Medulla oblongata (tissue), 1 donor: ENCODE measurements at regions not wholly inside any gene's neighbourhood (a gene's known extent, or its start where the extent isn't known, plus 50 kb on each side); places are given as distances from the start of the nearest gene placed in this dataset.

Source experiments
- DNase-seq: peaks from one replicate; pipeline ENCODE4 v3.0.0-alpha.2; 2015; ENCODE audit errors: extremely low spot score

DNA sequence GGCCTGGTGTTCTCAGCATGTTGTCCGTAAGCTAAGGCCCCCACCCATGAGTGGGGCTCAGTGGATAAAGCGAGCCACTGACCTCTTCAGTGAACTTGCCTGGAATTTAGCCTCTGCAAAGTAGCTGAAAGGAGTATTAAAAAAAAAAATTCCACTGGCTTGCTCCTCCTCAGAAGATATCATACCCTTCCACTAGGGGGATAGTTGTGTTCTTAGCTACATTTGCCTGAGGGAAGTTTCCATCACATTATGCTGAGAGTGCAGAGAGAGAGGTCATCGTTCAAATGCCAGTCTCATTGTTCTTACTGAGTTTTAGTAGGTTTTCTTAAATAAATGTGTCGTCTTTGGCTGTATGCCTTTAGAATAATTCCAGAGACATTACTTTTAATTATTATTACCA is 879.7 kb downstream of the JRKL start:
- no peak for DNase-seq

DNA sequence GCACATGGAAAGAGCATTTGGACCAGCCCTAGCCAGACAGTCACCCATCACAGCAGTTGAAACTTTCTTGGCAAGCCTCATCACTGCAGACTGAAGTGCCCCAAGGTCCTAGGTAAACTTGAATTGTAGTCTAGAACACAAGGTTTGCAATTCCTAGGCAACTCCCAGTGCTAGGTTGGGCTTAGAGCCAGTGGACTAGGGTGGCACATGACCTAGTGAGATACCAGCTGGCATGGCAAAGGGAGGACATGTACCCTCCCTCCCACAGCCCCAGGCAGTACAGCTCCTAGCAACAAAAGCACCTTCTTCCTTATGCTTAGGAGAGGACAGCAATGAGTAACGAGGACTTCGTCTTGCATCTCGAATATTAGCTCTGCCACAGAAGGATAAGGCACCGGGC is 889.5 kb downstream of the JRKL start:
- DNase-seq = no peak

DNA sequence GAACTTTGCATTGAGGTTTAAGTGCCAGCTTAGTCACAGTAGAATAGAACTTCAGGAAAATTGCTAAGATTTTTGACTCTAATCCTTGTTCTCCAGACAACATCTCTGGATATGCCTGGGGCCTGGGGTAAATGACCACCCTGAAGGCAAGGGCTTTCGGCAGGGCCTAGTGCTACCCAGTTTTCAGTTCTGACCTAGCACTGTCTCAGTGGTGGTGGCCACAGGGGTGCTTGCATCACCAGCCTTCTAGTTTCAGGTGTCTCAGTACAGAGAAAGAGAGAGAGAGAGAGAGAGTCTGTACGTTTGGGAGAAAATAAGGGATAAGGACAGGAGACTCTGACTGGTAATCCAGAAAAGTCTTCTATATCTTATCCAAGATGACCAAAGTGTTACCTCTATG is 890.5 kb downstream of the JRKL start:
- no peak for DNase-seq

DNA sequence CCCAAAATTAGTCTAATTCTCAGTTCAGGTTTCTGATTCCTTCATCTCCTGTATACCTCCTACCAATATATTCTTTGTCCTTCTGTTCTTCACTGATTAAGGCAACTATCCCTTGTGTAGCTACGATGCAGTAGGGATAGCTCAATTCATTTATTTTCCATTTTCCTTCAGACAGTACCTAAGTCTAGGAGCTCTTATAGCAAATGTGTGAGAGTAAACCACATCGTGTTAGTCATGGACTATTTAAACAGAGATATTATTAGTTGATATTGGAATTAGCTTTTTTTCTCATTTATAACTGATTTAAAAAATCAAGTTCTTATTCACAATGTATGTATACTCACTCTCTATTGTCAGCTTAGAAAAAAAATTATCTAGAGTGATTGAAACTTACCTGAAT is 900.0 kb downstream of the JRKL start:
- DNase-seq = no peak

DNA sequence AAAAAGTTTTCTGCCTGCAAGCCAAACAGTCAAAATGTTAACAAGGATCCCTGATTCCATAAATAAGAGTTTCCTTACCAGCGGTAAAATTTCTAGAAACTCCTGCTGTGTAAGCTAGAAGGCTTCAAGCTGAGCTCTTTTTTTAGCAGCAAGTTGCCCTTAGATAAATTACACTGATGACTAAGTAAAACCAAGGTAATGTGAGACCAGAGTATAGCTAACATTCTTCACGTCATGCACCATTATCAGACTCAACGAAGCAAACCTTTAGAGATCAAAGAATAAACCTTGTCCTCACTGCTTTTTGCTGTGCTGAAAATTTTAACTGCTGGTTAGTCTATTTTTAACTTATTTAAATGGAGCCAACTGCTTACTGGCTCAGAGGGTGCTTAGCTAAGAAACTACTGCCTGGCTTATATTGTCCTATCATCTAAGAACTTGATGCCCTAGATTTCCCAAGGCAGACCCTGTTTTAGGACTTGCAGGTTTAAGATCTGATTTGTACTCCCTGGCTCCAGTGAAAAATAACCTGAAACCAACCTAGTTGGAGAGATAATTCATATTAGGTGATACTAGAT is 900.7 kb downstream of the JRKL start:
- no peak for DNase-seq

DNA sequence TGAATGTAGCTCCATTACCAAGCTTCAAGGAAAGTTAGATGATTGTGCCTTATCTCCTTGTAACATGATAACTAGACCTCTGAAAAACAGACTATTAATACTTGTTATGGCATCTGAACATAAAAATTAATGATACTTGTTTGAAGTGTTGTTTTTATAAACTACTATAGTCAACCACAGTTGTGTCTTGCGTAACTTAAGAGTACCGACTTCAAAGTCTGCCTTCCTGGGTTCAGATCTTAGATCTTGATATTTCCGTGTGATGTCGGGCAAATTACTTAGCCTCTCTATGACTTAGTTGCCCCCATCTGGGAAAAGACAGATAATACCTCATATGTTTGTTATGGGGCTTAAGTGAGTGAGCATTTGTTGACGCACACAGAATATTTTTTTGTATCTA is 906.5 kb downstream of the JRKL start:
- DNase-seq = no peak

DNA sequence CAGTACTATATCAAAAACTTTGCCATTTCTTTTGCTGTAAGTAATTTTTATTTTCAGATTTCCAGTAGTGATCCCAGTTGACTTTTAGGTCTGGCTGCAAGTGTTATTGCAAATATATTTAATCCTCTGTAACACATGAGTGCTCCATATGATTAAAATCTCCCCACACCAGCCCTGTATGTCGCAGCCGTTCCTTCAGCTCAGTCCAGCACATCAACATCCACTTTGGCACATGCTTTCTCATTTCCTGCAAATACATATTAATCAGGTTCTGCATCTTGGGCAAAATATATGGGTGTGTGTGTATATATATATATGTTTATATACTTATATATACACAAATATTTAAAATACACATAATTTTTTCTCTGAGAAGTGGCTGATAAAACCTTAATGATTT is 919.5 kb downstream of the JRKL start:
- no peak for DNase-seq

DNA sequence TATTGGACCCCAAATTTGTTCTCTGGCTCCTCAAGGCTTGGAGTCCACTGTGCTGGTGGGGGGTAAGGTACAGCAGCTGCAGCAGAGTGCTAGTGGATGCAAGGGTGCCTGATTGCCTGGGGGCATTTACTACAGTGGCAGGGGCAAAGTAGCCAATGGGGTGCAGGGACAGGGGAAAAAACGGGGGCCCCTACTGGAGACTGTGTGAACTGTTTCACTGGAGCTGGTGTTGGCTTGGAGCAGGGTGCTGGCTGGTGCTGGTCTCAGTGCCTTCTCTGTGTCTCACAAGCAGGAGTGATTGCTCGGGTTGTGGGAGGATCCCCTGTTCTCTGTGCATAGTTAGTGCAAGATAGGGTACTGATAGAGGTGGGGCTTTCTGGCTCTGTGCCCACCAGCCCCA is 935.9 kb downstream of the JRKL start:
- no peak for DNase-seq

DNA sequence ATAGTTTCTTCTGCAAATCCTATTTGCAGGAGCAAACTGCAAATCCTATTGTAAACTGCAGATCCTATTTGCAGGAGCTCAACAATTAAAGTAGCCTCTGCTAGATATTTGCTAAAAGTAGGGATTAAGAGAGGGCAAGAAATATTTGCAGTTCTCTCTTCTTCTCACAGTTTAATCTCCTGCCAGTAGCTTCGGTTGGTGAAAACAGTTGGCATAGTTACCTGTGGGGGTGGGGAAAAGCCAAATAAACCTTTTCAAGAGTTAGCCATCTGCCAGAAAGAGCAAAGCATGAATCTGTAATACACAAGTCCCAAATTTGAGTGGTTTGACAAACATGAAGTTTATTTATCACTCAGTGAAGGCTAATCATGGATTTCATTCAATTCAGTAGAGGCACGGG is 942.5 kb downstream of the JRKL start:
- DNase-seq = no peak

DNA sequence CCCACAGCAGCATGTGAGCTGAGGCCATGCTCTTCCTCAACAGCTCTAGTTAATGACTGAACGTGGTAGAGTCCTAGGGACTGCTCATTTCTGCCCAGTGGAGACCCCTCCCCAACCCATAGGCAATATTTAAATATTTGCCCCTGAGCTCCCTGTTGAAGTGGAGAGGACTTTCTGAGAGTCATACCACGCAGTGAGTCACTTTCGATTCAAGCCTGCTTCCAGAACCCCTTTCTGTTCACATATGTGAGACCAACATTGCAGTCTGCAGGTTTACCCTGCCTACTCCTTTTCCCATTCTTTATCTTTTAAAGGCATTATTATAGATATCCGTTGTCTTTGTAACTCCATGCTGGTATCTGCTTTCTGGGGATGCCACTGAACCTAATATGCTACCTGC is 946.3 kb downstream of the JRKL start:
- DNase-seq = no peak

DNA sequence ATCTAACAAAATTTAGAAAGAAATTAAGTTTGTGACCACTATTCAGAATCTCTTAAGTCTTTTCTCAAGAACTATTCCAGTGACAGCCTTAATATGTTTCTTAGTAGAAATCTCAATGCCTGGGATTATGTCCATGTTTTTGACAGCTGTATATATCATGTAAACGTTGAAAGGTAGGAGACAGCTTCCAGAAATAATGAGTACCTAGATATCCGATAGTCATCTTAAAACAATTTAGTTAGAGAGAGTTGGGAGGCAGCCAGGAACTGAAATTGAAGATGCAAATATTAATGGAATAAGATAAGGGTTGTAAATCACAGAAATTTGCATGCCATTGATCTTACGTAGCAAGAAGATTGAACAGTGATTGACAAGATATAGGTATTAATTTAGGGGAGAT is 955.2 kb downstream of the JRKL start:
- DNase-seq = no peak

DNA sequence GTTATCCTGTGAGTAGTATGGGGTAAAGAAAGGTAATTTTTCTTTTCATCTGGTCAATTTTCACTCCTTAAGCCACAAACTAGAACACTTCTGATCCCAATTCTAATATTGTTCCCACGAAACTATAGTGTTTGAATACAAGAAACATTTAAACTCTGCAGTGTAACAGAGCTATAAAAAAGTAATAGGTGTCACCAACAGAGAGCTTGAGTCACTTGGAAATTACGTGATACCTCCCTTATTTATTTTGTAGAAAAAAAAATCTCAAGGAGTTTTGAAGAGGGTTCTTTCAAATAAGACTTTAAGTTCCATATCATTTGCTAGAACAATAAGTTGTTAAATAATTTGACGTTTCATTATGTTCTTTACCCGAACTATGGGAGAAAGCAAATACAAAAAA is 959.4 kb downstream of the JRKL start:
- DNase-seq = no peak

DNA sequence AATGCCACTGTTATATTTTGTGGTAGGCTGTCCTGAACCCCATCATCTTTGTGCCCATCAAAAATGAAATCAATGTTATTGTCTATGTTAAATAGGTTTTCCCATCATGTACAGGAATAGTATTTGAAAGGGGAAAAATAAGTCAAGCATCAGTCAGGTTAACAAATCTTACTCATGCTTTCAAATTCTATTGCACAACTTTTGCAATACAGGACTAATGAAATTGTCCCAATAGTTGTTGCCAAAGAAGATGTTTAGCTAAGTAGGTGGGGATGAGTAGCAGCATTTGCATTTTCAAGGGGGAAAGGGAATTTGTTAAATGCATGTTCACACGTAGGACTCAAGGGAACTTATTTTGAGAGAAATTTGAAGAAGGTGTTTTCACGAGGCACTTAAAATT is 962.1 kb downstream of the JRKL start:
- no peak for DNase-seq

DNA sequence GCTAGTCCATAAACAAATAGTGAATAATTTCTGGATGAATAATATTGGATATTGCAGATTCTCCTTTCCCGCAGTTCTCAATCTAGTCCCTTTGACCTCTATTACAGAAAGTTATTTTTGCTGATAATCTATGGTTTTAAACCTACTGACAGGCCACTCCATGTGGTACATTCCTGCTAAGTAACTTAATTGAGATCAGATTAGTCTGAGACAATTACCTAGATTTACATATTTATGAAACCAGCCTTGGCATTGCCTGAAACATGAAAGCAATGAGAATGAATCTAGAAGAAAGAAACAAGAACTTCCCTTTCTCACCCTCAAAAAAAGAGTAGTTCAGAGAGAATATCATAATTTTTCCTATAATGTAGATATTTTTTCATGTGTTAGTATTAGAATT is 964.2 kb downstream of the JRKL start:
- DNase-seq = no peak

DNA sequence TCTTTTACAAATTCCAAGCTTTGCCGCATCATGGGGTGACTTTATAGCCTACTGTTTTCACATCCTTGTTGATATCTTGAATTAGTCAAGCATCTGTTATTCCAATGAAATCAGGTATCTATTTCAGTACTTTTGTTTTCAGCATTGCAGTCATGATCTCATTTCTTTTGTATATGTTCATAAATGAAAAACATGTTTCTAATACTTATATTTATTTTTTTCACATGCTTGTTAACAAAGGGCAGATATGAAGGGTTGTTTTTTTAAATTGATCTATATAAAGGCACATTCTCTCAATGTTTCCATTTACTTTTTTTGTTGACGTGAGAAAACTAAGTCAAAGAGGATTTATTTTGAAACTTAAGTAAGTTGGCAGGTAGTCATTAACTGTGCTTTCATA is 964.8 kb downstream of the JRKL start:
- DNase-seq = no peak

DNA sequence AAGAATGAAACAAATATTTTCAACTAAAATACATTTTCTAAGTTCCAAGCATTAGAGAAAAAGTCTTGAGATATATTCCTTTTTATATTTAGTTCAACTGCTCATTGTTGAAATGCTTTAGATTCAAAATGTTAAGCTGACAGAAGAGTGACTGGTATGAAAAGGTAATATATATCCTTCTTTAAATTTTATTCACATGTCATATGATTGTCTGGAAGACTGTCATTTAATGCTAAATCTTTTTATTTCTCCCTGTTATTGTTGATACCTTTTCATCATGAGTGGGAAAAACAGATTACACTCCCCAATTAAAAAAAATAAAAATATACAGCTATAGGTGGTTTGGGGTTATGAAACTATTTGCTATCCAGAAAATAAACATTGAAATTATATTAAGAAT is 965.4 kb downstream of the JRKL start:
- no peak for DNase-seq

DNA sequence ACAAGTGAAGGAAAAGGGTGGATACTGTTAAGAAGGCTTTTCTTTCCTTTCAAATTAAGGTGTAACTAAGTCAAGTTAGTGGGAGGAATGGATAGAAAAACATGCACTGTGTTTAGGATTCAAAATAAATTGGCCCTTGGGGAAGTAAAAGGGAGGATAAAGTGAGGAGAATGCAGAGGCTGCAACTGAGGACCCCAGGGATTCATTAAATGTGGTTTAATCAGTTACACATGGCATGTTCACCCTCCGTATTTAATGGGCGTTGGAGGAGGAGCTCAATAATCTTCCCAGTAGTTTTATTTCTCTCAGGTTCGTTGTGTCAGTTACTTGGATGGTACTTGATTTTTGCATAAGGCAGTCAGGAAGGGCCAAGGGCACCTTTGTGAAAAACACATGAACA is 966.3 kb downstream of the JRKL start:
- DNase-seq = no peak

DNA sequence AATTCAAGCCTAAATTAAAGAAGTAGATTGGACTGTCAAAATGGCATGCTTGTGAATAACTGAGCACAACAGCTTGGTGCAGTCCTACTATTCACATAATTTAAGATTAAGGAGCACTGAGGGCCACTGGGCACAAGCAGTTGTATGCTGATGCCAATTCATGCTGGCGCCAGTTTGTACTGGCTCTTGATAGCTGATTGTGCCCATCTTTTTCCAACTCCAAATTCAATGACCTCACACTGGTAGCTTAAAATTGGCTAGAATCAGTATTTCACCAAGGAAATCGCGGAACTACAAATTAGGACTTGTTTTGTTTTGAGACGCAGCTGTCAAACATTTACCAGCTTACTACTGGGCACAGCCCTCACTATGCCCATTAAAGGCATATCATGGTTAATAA is 969.2 kb downstream of the JRKL start:
- no peak for DNase-seq

DNA sequence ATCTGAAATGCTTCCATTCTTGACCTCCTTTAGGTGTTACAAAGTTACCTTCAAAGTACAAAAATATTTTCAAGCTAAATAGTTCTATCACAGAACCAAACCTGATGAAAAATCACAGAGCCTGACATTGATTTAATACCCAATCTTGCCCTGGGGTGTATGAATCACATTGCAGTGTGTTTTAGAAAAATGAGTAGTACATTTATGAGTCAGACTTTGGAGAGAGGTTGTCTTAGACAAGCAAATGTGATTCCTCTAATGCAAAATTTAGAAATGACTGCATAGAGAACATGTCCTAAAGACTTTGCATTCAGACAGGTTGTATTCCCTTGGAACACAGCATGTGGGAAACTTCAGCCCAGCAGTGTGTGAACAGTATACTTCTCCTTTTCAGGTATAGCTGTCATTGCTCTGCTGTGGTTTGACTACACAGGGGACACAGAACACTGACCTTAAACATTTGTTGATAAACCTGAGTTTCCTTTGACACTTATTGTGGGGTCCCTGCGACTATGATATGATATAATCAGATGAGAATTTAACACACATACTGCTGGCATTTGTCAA is 972.1 kb downstream of the JRKL start:
- no peak for DNase-seq

DNA sequence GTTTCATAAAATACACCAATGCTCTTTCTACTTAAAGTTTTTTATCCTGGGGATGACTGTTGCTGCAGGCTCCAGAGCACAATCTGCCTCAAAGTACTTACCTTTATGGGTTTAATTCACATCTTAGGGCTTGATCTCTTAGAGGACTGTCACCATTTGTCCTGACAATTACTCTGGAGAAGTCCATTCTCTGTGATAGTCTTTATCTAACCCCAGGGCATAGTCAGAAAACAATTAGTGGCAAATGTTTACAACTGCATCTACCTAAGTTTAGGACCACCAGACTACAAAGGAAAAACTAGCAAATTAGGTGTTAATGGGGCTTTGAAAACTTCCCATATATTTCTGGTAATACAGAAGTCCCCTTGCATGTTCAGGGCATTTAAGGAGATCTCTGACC is 973.5 kb downstream of the JRKL start:
- DNase-seq = no peak

DNA sequence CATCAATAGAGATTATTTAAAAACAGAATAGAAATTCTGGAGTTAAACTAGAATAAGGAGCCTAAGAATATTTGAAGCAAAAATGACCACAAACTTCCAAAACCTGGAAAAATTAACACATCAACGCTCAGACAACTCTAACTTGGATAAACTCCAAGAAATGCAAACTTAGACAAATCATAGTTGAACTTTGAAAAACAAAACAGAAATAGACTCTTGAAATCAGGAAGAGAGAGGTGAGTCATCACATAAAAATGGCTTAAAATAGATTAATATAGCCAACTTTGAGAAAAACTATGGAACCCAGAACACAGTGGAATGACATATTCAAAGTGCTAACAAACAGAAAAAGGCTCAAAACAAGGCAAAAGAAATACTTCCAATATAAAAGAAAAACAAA is 974.2 kb downstream of the JRKL start:
- DNase-seq = no peak

DNA sequence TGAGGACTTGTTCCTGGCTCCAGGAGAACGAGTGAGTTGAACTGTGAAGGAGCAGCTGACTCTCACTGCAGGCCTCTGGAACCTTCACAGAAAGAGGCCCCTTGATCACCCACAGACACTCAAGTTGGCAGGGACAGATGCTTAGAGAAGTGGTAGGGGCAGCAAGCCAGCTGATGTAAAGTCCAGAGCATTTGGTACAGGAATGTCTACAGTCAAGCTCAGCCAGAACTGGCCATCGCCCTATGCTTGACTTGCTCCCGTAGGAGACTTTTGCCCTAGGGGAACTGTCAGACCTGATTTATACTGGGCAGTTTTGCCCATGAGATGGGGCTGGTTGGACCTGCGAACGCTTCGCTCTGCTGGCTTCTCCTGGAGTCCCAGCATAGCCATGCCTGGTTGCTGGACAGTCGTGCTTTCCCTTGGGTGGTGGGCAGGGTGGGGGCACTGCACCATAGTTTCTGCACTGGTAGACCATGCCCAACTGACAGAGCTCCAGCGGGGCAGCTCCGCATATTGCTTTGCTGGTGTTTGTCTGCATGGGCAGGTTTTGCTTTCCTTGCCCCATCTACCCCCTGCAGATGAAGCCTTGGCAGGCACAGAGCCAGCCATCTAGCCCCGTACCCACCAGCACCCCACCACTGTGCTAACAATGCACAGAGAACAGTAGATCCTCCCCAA is 977.7 kb downstream of the JRKL start:
- no peak for DNase-seq

DNA sequence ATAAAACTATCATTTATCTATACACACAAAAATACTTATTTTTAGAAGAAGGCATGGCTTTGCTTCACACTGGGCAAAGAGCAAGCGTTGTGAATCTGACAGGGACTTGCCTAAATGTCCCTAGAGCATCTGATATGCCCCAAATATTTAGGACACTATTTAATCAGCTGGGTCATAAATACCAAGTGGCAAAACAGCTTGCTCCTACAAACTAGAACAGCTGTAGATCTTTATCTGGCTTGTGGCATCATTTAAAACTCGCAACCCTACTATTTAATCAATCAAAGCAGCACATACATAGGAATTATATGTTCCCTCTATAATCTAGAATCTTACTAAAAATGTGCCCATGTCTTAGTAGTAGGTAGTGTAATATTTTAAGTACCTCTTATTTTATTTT is 999.5 kb downstream of the JRKL start:
- no peak for DNase-seq

DNA sequence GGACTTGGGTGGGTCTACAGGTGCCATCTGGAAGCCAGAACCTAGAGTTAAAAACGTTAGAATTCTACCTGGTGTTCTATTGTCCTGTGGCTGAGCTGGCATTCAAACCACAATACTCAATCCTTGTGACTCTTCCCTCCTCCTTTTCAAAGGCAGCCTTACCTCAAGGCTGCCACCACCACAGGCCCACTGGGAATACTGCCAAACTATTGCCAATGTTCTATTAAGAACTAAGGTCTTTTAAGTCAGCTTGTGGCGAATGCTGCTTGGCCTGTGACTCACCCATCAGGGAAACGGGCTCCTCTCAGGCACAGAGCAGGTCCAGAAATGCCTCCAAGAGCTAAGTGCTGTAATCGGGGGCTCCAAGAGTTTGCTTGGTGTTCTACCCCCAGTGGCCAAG is 1008.4 kb downstream of the JRKL start:
- no peak for DNase-seq
